HG03159 (cell line): ENCODE measurements at regions not wholly inside any gene's neighbourhood (a gene's known extent, or its start where the extent isn't known, plus 50 kb on each side); places are given as distances from the start of the nearest gene placed in this dataset.

ENCODE experiments used
- ATAC-seq: cut with Tn5 transposase; IDR thresholded peaks from one replicate; pipeline ENCODE4 v1.9.1; 2021; ENCODE audit warnings: mild to moderate bottlenecking, moderate library complexity; ENCODE audit not compliant: unreplicated experiment

- no peak for ATAC-seq
Observed at GRCh38 chr16:13852827-13853226, 67.1 kb upstream of the ERCC4 start.

- ATAC-seq = no peak
Observed at GRCh38 chr16:13856398-13856797, 63.6 kb upstream of the ERCC4 start.

GRCh38 chr16:13856811-13857511, 63.0 kb upstream of the ERCC4 start:
- no peak for ATAC-seq

DNA sequence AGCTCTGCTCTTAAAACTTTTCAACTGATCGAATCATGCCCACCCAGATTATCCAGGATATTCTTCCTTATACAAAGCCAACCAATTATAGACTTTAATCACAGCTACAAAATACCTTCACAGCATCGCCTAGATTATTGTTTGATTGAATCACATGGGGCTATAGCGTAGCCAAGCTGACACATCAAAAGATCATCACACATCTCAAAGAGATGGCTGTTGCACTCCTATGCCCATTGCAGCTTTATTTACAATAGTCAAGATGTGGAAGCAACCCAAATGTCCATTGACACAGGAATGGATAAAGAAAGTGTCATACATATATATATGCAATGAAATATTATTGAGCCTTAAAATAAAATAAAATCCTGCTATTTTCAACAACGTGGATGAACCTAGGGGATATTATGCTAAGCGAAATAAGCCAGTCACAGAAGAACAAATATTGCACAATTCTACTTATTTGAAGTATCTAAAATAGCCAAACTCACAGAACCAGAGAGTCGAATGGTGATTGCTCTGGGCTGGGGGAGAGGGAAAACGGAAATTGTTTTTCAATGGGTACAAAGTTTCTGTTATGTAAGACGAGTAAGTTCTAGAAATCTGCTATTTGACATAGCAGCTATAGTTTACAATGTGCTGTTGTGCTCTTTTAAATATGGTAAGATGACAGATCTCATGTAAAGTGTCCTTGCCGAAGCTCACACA, 60.9 kb upstream of the ERCC4 start:
- no peak for ATAC-seq

DNA sequence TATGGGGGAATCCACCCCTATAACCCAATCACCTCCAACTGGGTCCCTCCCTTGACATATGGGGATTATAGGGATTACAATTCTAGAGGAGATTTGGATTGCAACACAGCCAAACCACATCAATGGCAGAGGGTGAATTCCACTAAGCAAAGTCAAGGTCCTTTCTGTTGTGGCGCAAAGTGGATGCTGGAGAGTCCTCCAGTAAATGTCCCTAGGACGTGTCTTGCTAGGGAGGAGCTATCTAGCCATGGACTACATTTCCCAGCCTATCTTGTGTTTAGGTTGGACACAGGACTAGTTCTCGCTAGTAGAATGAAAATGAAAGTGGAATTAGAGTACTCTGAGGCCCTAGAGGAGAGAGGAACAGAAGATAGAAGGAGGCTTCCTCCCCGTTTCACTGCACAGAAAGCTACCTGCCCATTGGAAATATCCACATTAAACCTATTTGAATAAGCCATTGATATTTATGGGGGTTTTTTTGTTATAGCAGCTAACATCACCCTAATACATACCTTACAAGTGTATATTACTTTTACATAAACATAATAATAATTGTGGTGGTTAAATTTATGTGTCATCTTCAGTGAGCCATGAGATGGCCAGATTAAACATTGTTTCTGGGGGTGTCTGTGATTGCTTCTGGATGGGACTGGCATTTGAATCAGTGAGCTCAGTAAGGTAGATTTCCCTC, 56.7 kb upstream of the ERCC4 start:
- no peak for ATAC-seq

- ATAC-seq = no peak
Observed at GRCh38 chr16:13864689-13865088, 55.3 kb upstream of the ERCC4 start.

DNA sequence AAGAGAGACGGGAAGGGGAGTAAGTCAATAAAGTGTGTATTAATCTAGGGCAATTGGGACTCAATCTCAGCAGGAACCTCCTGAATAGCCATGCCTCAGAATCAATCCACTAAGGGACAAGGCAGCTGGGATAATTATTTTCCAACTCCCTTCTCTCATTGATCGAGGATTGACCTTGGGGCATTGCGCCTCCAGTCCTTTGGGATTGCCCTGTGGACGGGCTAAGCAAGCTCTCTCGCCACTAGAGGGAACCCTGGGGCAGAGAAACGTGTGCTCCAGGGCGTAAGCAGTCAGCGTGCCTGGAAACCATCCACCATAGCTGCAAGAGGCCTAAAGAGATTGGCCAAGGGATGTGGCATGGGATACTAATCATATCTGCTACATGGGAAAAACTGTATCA, 53.9 kb upstream of the ERCC4 start:
- ATAC-seq = no peak
